Ramos (cell line): ENCODE measurements at regions not wholly inside any gene's neighbourhood (a gene's known extent, or its start where the extent isn't known, plus 50 kb on each side); places are given as distances from the start of the nearest gene placed in this dataset.

ENCODE experiments used
- in situ Hi-C: fragments of 300-500 bp; cut with MboI; formaldehyde crosslinking; loops from one replicate; pipeline ENCODE4 v1.14.3; 2022; ENCODE audit warnings: low sequenced_read_pairs; ENCODE audit not compliant: unreplicated experiment

GRCh38 chr3:117150628-117151027 is 441.0 kb downstream of the TUSC7 start:
- in situ Hi-C loops: no loop called here

- in situ Hi-C loops: no loop called here
These were observed 450.6 kb downstream of the TUSC7 start for GRCh38 chr3:117160176-117160575.

GRCh38 chr3:117161816-117162215 is 452.2 kb downstream of the TUSC7 start:
- in situ Hi-C loops: no loop called here

- in situ Hi-C loops: no loop called here
These were observed 455.6 kb downstream of the TUSC7 start for GRCh38 chr3:117165176-117165575.

- in situ Hi-C loops: no loop called here
These were observed 456.0 kb downstream of the TUSC7 start for GRCh38 chr3:117165601-117166051.

- in situ Hi-C loops: no loop called here
These were observed 459.3 kb downstream of the TUSC7 start for GRCh38 chr3:117168896-117169295.

GRCh38 chr3:117170094-117170493 is 460.5 kb downstream of the TUSC7 start:
- in situ Hi-C loops: no loop called here

GRCh38 chr3:117171124-117171523 is 461.5 kb downstream of the TUSC7 start:
- in situ Hi-C loops: no loop called here

- in situ Hi-C loops: no loop called here
These were observed 462.8 kb downstream of the TUSC7 start for GRCh38 chr3:117172426-117172825.

GRCh38 chr3:117181222-117181621 is 471.6 kb downstream of the TUSC7 start:
- in situ Hi-C loops: no loop called here

GRCh38 chr3:117184574-117184973 is 475.0 kb downstream of the TUSC7 start:
- in situ Hi-C loops: no loop called here

GRCh38 chr3:117191245-117191644 is 481.7 kb downstream of the TUSC7 start:
- in situ Hi-C loops: no loop called here

- in situ Hi-C loops: no loop called here
These were observed 483.3 kb downstream of the TUSC7 start for GRCh38 chr3:117192888-117193287.

GRCh38 chr3:117193390-117193789 is 483.8 kb downstream of the TUSC7 start:
- in situ Hi-C loops: no loop called here

- in situ Hi-C loops: no loop called here
These were observed 485.5 kb downstream of the TUSC7 start for GRCh38 chr3:117195034-117195433.

GRCh38 chr3:117200962-117201361 is 491.4 kb downstream of the TUSC7 start:
- in situ Hi-C loops: no loop called here

- in situ Hi-C loops: no loop called here
These were observed 492.6 kb downstream of the TUSC7 start for GRCh38 chr3:117201901-117202774.

- in situ Hi-C loops: no loop called here
These were observed 507.8 kb downstream of the TUSC7 start for GRCh38 chr3:117217355-117217754.

GRCh38 chr3:117217760-117218316 is 508.3 kb downstream of the TUSC7 start:
- in situ Hi-C loops: no loop called here

- in situ Hi-C loops: no loop called here
These were observed 509.1 kb downstream of the TUSC7 start for GRCh38 chr3:117218641-117219048.

- in situ Hi-C loops: no loop called here
These were observed 509.7 kb downstream of the TUSC7 start for GRCh38 chr3:117219296-117219695.

- in situ Hi-C loops: no loop called here
These were observed 517.4 kb downstream of the TUSC7 start for GRCh38 chr3:117226932-117227331.
